Fibroblast of the aortic adventitia (primary cell): ENCODE measurements at regions not wholly inside any gene's neighbourhood (a gene's known extent, or its start where the extent isn't known, plus 50 kb on each side); places are given as distances from the start of the nearest gene placed in this dataset.
"Not testable (repeated sequence)": the region's sequence is repeated elsewhere in the genome, so short reads cannot be mapped to it uniquely, and the experiment has no call there.

Experiments
- DNase-seq: peaks from one replicate; pipeline ENCODE4 v3.0.0-alpha.2; 2010; ENCODE audit warnings: low read depth
- H3K4me3 ChIP-seq: 2 replicates; pipeline ENCODE4 v1.5.1; 2011; ENCODE audit warnings: low read depth, mild to moderate bottlenecking, control low read depth, low read length, moderate library complexity
- CTCF ChIP-seq: IDR thresholded peaks from 2 replicates; pipeline ENCODE4 v1.5.1; 2011; ENCODE audit warnings: mild to moderate bottlenecking, low read length, control low read depth, inconsistent platforms; ENCODE audit not compliant: insufficient read depth

GRCh38 chr1:94298861-94299260, 61.5 kb upstream of the ARHGAP29 start:
- no peak overlapping the region for H3K4me3 ChIP-seq
- DNase-seq: peak; percentile 77
- TF ChIP-seq CTCF: no peak

GRCh38 chr1:94296018-94296417, 58.6 kb upstream of the ARHGAP29 start:
- TF ChIP-seq CTCF: no peak

GRCh38 chr1:94292978-94293377, 55.6 kb upstream of the ARHGAP29 start:
- not testable (repeated sequence) for DNase-seq, H3K4me3 ChIP-seq

More at GRCh38 chr1:94296018-94296417, 58.6 kb upstream of the ARHGAP29 start:
- H3K4me3 ChIP-seq: no peak overlapping the region
- peak; percentile 95 for DNase-seq

- not testable (repeated sequence) for H3K4me3 ChIP-seq, DNase-seq
These were observed 51.9 kb upstream of the ARHGAP29 start for GRCh38 chr1:94289244-94289643.
